ENCODE measurements at regions not wholly inside any gene's neighbourhood (a gene's known extent, or its start where the extent isn't known, plus 50 kb on each side); places are given as distances from the start of the nearest gene placed in this dataset.

DNA sequence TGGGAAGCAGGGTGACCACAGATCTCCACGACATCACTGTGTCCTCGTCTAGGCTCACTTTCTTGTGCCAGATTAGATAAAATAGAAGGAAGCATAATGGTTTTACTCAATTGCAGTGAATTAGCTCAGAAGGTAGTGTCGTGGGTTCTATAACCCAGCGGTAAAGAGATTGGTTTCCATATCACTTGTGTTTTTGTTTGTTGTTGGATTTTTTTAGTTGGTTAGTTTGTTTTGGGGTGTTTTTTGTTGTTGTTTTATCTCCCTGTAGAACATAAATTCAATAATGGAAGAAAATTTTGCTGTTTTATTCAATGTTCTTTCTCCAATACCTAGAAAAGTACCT, 85.9 kb upstream of the PRSS16 start:
- Histone ChIP-seq H3K4me2 (ENCODE audit: low read length) (no peak overlapping the region), H4K20me1 (ENCODE audit: insufficient read depth) (no peaks in the 10 kb centered on the region), H3K9me3 (ENCODE audit: low read length) (no peaks in the 10 kb centered on the region), H3K9ac (ENCODE audit: low read length) (no peak overlapping the region), H3K27me3 (ENCODE audit: insufficient read depth, low read depth, low read length) (peaks cover 22% of the 10 kb centered on the region), H3K27ac (ENCODE audit: low read length) (no peak overlapping the region), H3K9me2 (ENCODE audit: insufficient read depth, low read length) (no peaks in the 10 kb centered on the region), H3K79me2 (replicated peaks; ENCODE audit: insufficient read depth, low read length) (no peaks in the 10 kb centered on the region), H3K4me3 (ENCODE audit: low read length) (peak overlapping the region; percentile 12), H2AFZ (ENCODE audit: low read depth, low read length) (no peak overlapping the region), H3K36me3 (ENCODE audit: insufficient read depth, low read length) (no peaks in the 10 kb centered on the region), H3F3A (ENCODE audit: insufficient read depth, low read length, poor library complexity, severe bottlenecking) (no peaks in the 10 kb centered on the region)
- TF ChIP-seq EP300 (conservative IDR thresholded peaks at IDR 0.05; ENCODE audit: poor library complexity, severe bottlenecking) = no peak
- TF ChIP-seq POLR2AphosphoS5 (IDR thresholded peaks at IDR 0.05) = no peak
- TF ChIP-seq MXI1 (conservative IDR thresholded peaks at IDR 0.05; ENCODE audit: poor library complexity, severe bottlenecking) = no peak
- TF ChIP-seq SMC3 (conservative IDR thresholded peaks at IDR 0.05; ENCODE audit: poor library complexity) = no peak
- no peak for TF ChIP-seq RAD21 (conservative IDR thresholded peaks at IDR 0.05)
- TF ChIP-seq, protein P1, sequence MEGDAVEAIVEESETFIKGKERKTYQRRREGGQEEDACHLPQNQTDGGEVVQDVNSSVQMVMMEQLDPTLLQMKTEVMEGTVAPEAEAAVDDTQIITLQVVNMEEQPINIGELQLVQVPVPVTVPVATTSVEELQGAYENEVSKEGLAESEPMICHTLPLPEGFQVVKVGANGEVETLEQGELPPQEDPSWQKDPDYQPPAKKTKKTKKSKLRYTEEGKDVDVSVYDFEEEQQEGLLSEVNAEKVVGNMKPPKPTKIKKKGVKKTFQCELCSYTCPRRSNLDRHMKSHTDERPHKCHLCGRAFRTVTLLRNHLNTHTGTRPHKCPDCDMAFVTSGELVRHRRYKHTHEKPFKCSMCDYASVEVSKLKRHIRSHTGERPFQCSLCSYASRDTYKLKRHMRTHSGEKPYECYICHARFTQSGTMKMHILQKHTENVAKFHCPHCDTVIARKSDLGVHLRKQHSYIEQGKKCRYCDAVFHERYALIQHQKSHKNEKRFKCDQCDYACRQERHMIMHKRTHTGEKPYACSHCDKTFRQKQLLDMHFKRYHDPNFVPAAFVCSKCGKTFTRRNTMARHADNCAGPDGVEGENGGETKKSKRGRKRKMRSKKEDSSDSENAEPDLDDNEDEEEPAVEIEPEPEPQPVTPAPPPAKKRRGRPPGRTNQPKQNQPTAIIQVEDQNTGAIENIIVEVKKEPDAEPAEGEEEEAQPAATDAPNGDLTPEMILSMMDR (IDR thresholded peaks at IDR 0.05; ENCODE audit: poor library complexity, severe bottlenecking) = no peak
- TF ChIP-seq, protein P2, sequence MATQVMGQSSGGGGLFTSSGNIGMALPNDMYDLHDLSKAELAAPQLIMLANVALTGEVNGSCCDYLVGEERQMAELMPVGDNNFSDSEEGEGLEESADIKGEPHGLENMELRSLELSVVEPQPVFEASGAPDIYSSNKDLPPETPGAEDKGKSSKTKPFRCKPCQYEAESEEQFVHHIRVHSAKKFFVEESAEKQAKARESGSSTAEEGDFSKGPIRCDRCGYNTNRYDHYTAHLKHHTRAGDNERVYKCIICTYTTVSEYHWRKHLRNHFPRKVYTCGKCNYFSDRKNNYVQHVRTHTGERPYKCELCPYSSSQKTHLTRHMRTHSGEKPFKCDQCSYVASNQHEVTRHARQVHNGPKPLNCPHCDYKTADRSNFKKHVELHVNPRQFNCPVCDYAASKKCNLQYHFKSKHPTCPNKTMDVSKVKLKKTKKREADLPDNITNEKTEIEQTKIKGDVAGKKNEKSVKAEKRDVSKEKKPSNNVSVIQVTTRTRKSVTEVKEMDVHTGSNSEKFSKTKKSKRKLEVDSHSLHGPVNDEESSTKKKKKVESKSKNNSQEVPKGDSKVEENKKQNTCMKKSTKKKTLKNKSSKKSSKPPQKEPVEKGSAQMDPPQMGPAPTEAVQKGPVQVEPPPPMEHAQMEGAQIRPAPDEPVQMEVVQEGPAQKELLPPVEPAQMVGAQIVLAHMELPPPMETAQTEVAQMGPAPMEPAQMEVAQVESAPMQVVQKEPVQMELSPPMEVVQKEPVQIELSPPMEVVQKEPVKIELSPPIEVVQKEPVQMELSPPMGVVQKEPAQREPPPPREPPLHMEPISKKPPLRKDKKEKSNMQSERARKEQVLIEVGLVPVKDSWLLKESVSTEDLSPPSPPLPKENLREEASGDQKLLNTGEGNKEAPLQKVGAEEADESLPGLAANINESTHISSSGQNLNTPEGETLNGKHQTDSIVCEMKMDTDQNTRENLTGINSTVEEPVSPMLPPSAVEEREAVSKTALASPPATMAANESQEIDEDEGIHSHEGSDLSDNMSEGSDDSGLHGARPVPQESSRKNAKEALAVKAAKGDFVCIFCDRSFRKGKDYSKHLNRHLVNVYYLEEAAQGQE (IDR thresholded peaks at IDR 0.05; ENCODE audit: borderline replicate concordance) = no peak
- no peak for TF ChIP-seq EZH2 (IDR thresholded peaks at IDR 0.05; ENCODE audit: borderline replicate concordance, insufficient read depth, low read length, poor library complexity, severe bottlenecking)
- no peak for TF ChIP-seq TAF1 (IDR thresholded peaks at IDR 0.05; ENCODE audit: low read depth)

GRCh38 chr6:27161946-27162603, 85.4 kb upstream of the PRSS16 start:
- Histone ChIP-seq H3K27ac (ENCODE audit: low read length) (no peak overlapping the region), H3K36me3 (ENCODE audit: insufficient read depth, low read length) (no peaks in the 10 kb centered on the region), H4K20me1 (ENCODE audit: insufficient read depth) (no peaks in the 10 kb centered on the region), H3K9me3 (ENCODE audit: low read length) (no peaks in the 10 kb centered on the region), H3K4me3 (ENCODE audit: low read length) (peak overlapping the region; percentile 12), H3K9me2 (ENCODE audit: insufficient read depth, low read length) (no peaks in the 10 kb centered on the region), H3K9ac (ENCODE audit: low read length) (no peak overlapping the region), H3F3A (ENCODE audit: insufficient read depth, low read length, poor library complexity, severe bottlenecking) (no peaks in the 10 kb centered on the region), H2AFZ (ENCODE audit: low read depth, low read length) (no peak overlapping the region), H3K4me2 (ENCODE audit: low read length) (no peak overlapping the region), H3K27me3 (ENCODE audit: insufficient read depth, low read depth, low read length) (peaks cover 17% of the 10 kb centered on the region), H3K79me2 (replicated peaks; ENCODE audit: insufficient read depth, low read length) (no peaks in the 10 kb centered on the region)
- no peak for TF ChIP-seq TAF1 (IDR thresholded peaks at IDR 0.05; ENCODE audit: low read depth)
- peak; percentile 84 for TF ChIP-seq RAD21 (conservative IDR thresholded peaks at IDR 0.05)
- TF ChIP-seq, protein P1 (IDR thresholded peaks at IDR 0.05; ENCODE audit: poor library complexity, severe bottlenecking) = peak; percentile 87
- no peak for TF ChIP-seq EZH2 (IDR thresholded peaks at IDR 0.05; ENCODE audit: borderline replicate concordance, insufficient read depth, low read length, poor library complexity, severe bottlenecking)
- no peak for TF ChIP-seq POLR2AphosphoS5 (IDR thresholded peaks at IDR 0.05)
- peak; percentile 72 for TF ChIP-seq SMC3 (conservative IDR thresholded peaks at IDR 0.05; ENCODE audit: poor library complexity)
- TF ChIP-seq EP300 (conservative IDR thresholded peaks at IDR 0.05; ENCODE audit: poor library complexity, severe bottlenecking) = no peak
